GM12878 (cell line): ENCODE measurements at regions not wholly inside any gene's neighbourhood (a gene's known extent, or its start where the extent isn't known, plus 50 kb on each side); places are given as distances from the start of the nearest gene placed in this dataset.

Source experiments
- CHD1 ChIP-seq: IDR thresholded peaks from 2 replicates; pipeline ENCODE4 v1.6.1; 2012; ENCODE audit warnings: low read depth, low read length, improper control_type of control experiment
- CHD4 ChIP-seq: fragments of 200-600 bp; sonication (generic); IDR thresholded peaks from 2 replicates; pipeline ENCODE4 v1.6.1; 2016; ENCODE audit warnings: mild to moderate bottlenecking
- CREB1 ChIP-seq: IDR thresholded peaks from 2 replicates; pipeline ENCODE4 v1.6.1; 2012; ENCODE audit warnings: low read depth, mild to moderate bottlenecking, inconsistent platforms
- EGR1 ChIP-seq, 2 experiments: IDR thresholded peaks; 1 replicate in 1 of 2; 2 replicates in 1 of 2; pipeline ENCODE4 v1.6.1; 2011 to 2012; ENCODE audit warnings: low read depth in 2 of 2, low read length in 2 of 2, borderline replicate concordance in 1 of 2, mild to moderate bottlenecking in 1 of 2, moderate library complexity in 1 of 2
- EP300 ChIP-seq, 2 experiments: fragments of 150-350 bp in 1 of 2; IDR thresholded peaks; 2 replicates each; pipeline ENCODE4 v1.6.1; 2011 to 2012; ENCODE audit warnings: low read depth in 2 of 2, low read length in 2 of 2, borderline replicate concordance in 1 of 2, improper control_type of control experiment in 1 of 2, inconsistent platforms in 1 of 2; ENCODE audit not compliant: control insufficient read depth in 1 of 2
- JUND ChIP-seq: IDR thresholded peaks from 2 replicates; pipeline ENCODE4 v1.6.1; 2012; ENCODE audit warnings: low read depth, mild to moderate bottlenecking, low read length, improper control_type of control experiment, moderate library complexity
- POLR2AphosphoS5 ChIP-seq: IDR thresholded peaks from 2 replicates; pipeline ENCODE4 v1.6.1; 2011; ENCODE audit warnings: mild to moderate bottlenecking, low read length, inconsistent platforms
- YBX1 ChIP-seq: fragments of 450-650 bp; IDR thresholded peaks from 2 replicates; pipeline ENCODE4 v1.6.1; 2016; ENCODE audit warnings: antibody characterized with exemption
- TF ChIP-seq, protein P1 (sequence below): fragments of 450-650 bp; IDR thresholded peaks from 2 replicates; pipeline ENCODE4 v1.6.1; 2016; ENCODE audit warnings: mild to moderate bottlenecking
- TF ChIP-seq, protein P2 (sequence below), 3 experiments: IDR thresholded peaks in 2 of 3; conservative IDR thresholded peaks in 1 of 3; 2 replicates each; pipeline ENCODE4 v1.5.1; 2011; ENCODE audit warnings: low read depth in 3 of 3, low read length in 3 of 3, mild to moderate bottlenecking in 3 of 3, control low read depth in 2 of 3, moderate library complexity in 2 of 3, inconsistent platforms in 1 of 3, mixed read lengths in 1 of 3; ENCODE audit not compliant: control insufficient read depth in 2 of 3, insufficient read depth in 1 of 3; ENCODE audit errors: extremely low read depth in 1 of 3
- TF ChIP-seq, protein P3 (sequence below): IDR thresholded peaks from 2 replicates; pipeline ENCODE4 v1.6.1; 2012; ENCODE audit warnings: low read depth, low read length, improper control_type of control experiment

GRCh38 chr17:77322514-77323412 is 182.0 kb downstream of the SEC14L1 start:
- TF ChIP-seq JUND (no peak), CREB1 (no peak), EP300 (IDR thresholded peaks at IDR 0.05; ENCODE audit: borderline replicate concordance in 1 of 2, control insufficient read depth in 1 of 2, low read depth in 2 of 2, low read length in 2 of 2) (no peak), EGR1 (IDR thresholded peaks at IDR 0.05; ENCODE audit: borderline replicate concordance in 1 of 2, low read depth in 2 of 2, low read length in 2 of 2) (0 out of 3 replicates have a peak, but pooled peaks of 1 of the 2 experiments have one; percentile 7), CHD1 (no peak), POLR2AphosphoS5 (peak; percentile 66), CHD4 (no peak), YBX1 (0 out of 2 replicates have a peak, but pooled peaks have one; percentile 69)
- TF ChIP-seq, protein P1, sequence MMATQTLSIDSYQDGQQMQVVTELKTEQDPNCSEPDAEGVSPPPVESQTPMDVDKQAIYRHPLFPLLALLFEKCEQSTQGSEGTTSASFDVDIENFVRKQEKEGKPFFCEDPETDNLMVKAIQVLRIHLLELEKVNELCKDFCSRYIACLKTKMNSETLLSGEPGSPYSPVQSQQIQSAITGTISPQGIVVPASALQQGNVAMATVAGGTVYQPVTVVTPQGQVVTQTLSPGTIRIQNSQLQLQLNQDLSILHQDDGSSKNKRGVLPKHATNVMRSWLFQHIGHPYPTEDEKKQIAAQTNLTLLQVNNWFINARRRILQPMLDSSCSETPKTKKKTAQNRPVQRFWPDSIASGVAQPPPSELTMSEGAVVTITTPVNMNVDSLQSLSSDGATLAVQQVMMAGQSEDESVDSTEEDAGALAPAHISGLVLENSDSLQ, result no peak
- TF ChIP-seq, protein P2, sequence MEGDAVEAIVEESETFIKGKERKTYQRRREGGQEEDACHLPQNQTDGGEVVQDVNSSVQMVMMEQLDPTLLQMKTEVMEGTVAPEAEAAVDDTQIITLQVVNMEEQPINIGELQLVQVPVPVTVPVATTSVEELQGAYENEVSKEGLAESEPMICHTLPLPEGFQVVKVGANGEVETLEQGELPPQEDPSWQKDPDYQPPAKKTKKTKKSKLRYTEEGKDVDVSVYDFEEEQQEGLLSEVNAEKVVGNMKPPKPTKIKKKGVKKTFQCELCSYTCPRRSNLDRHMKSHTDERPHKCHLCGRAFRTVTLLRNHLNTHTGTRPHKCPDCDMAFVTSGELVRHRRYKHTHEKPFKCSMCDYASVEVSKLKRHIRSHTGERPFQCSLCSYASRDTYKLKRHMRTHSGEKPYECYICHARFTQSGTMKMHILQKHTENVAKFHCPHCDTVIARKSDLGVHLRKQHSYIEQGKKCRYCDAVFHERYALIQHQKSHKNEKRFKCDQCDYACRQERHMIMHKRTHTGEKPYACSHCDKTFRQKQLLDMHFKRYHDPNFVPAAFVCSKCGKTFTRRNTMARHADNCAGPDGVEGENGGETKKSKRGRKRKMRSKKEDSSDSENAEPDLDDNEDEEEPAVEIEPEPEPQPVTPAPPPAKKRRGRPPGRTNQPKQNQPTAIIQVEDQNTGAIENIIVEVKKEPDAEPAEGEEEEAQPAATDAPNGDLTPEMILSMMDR (IDR thresholded peaks at IDR 0.05 in 2 of 3, conservative IDR thresholded peaks at IDR 0.05 in 1 of 3; ENCODE audit: control insufficient read depth in 2 of 3, extremely low read depth in 1 of 3, insufficient read depth in 1 of 3, low read depth in 3 of 3, low read length in 3 of 3), result no peak
- TF ChIP-seq, protein P3, sequence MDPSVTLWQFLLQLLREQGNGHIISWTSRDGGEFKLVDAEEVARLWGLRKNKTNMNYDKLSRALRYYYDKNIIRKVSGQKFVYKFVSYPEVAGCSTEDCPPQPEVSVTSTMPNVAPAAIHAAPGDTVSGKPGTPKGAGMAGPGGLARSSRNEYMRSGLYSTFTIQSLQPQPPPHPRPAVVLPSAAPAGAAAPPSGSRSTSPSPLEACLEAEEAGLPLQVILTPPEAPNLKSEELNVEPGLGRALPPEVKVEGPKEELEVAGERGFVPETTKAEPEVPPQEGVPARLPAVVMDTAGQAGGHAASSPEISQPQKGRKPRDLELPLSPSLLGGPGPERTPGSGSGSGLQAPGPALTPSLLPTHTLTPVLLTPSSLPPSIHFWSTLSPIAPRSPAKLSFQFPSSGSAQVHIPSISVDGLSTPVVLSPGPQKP, result no peak
